Activated CD4-positive, alpha-beta memory T cell treated with anti-CD3 and anti-CD28 coated beads, Interleukin-2, amount 10 ng/mL, durations not matched to agents 7 days and 5 days (primary cell): ENCODE measurements at regions not wholly inside any gene's neighbourhood (a gene's known extent, or its start where the extent isn't known, plus 50 kb on each side); places are given as distances from the start of the nearest gene placed in this dataset.

Experiments used
- CTCF ChIA-PET: fragments of 350-600 bp; sonication (Branson Sonifier 250); formaldehyde crosslinking; loops from one replicate; lab custom pipeline; 2021; ENCODE audit warnings: antibody characterized with exemption, inconsistent platforms; lab: Charles Lee
- POLR2A ChIA-PET: fragments of 350-600 bp; sonication (Branson Sonifier 250); formaldehyde crosslinking; loops from one replicate; lab custom pipeline; 2021; ENCODE audit warnings: antibody characterized with exemption; lab: Charles Lee
- DNase-seq: peaks from one replicate; pipeline ENCODE4 v3.0.0-alpha.2; 2020
- H3K27ac Mint-ChIP-seq: one replicate; pipeline ENCODE4 v1.8.0; 2021; ENCODE audit warnings: mild to moderate bottlenecking, mixed read lengths
- H3K27me3 Mint-ChIP-seq: one replicate; pipeline ENCODE4 v1.8.0; 2021; ENCODE audit warnings: mixed read lengths
- H3K36me3 Mint-ChIP-seq: one replicate; pipeline ENCODE4 v1.8.0; 2021; ENCODE audit warnings: low read depth, mixed read lengths
- H3K4me1 Mint-ChIP-seq: one replicate; pipeline ENCODE4 v1.8.0; 2021; ENCODE audit warnings: mixed read lengths
- H3K4me3 Mint-ChIP-seq: one replicate; pipeline ENCODE4 v1.8.0; 2021; ENCODE audit warnings: mild to moderate bottlenecking, mixed read lengths
- H3K9me3 Mint-ChIP-seq: one replicate; pipeline ENCODE4 v1.8.0; 2021; ENCODE audit warnings: mixed read lengths

- POLR2A ChIA-PET = no interaction called here
- Mint-ChIP-seq H3K4me1 (no peaks in the 10 kb centered on the region), H3K36me3 (no peaks in the 10 kb centered on the region), H3K4me3 (no peak overlapping the region), H3K27ac (no peak overlapping the region), H3K9me3 (peaks cover 15% of the 10 kb centered on the region), H3K27me3 (no peaks in the 10 kb centered on the region)
- DNase-seq = no peak
- CTCF ChIA-PET = no interaction called here
Observed at GRCh38 chr3:80159990-80160506, 392.2 kb upstream of the ROBO1 start.

DNA sequence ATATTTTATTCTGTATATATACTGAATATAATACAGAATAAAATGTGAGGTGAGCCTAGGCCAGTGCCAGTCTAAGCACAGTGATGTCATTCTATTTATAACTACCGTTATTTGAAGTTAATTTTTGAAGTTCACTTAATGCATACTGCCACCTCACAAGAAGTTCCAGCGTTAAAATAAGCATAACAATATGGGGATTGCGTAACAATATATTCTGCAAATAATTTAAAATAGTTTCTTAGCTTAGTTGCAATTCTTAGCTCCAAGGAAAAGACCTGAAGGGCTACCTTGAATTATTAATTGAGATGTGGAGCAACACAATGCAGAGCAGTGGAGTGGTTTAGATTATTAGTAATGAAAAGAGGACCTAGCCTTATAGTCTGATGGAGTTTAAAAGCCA is 390.5 kb upstream of the ROBO1 start:
- CTCF ChIA-PET = no interaction called here
- Mint-ChIP-seq H3K9me3 (peaks cover 15% of the 10 kb centered on the region), H3K4me3 (no peak overlapping the region), H3K27ac (no peak overlapping the region), H3K4me1 (no peaks in the 10 kb centered on the region), H3K36me3 (no peaks in the 10 kb centered on the region), H3K27me3 (no peaks in the 10 kb centered on the region)
- DNase-seq = no peak
- POLR2A ChIA-PET = interaction anchor here (0.6 kb wide), 1 partner anchor 33 kb away, joined by 3 read pairs; no protein-coding TSS in a partner anchor

- ChIA-PET CTCF (no interaction called here), POLR2A (no interaction called here)
- no peak for DNase-seq
- Mint-ChIP-seq H3K4me1 (no peaks in the 10 kb centered on the region), H3K27ac (no peak overlapping the region), H3K4me3 (no peak overlapping the region), H3K36me3 (no peaks in the 10 kb centered on the region), H3K9me3 (peaks cover 15% of the 10 kb centered on the region), H3K27me3 (no peaks in the 10 kb centered on the region)
Observed at GRCh38 chr3:80157546-80157945, 389.7 kb upstream of the ROBO1 start.

DNA sequence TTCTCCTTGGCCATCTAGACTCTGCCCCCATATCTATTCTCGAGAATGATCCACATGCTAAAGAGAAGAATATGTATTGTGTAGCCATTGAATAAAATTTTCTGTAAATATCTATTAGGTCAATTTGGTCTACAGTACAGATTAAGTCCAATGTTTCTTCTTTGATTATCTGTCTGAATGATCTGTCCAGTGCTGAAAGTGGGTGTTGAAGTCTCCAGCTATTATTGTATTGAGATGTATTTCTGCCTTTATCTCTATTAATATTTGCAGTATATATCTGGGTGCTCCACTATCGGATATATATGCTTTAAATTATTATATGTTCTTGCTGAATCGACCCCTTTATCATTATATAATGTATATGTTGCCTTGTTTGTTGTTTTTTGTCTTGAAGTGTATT is 384.9 kb upstream of the ROBO1 start:
- H3K27me3 Mint-ChIP-seq = no peaks in the 10 kb centered on the region
- no peak for DNase-seq
- H3K4me3 Mint-ChIP-seq = no peak overlapping the region
- H3K27ac Mint-ChIP-seq = no peak overlapping the region
- H3K36me3 Mint-ChIP-seq = no peaks in the 10 kb centered on the region
- H3K4me1 Mint-ChIP-seq = no peaks in the 10 kb centered on the region
- peaks cover 21% of the 10 kb centered on the region for H3K9me3 Mint-ChIP-seq
- POLR2A ChIA-PET = no interaction called here
- CTCF ChIA-PET = no interaction called here

DNA sequence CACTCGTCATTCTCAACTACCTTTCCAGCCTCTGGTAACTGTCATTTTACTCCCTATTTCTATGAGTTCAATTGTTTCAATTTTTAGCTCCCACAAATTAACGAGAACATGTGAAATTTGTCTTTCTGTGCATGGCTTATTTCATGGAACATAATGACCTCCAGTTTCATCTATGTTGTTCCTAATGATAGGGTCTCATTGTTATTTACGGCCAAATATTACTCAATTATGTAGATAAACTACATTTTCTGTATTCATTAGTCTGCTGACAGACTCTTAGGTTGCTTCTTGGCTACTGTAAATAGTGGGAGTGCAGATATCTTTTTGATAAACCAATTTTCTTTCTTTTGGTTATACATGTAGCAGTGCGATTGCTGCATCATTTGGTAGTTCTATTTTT is 374.9 kb upstream of the ROBO1 start:
- Mint-ChIP-seq H3K27ac (no peak overlapping the region), H3K9me3 (peaks cover 12% of the 10 kb centered on the region), H3K36me3 (no peaks in the 10 kb centered on the region), H3K4me3 (no peak overlapping the region), H3K27me3 (no peaks in the 10 kb centered on the region), H3K4me1 (no peaks in the 10 kb centered on the region)
- CTCF ChIA-PET = no interaction called here
- POLR2A ChIA-PET = no interaction called here
- no peak for DNase-seq

DNA sequence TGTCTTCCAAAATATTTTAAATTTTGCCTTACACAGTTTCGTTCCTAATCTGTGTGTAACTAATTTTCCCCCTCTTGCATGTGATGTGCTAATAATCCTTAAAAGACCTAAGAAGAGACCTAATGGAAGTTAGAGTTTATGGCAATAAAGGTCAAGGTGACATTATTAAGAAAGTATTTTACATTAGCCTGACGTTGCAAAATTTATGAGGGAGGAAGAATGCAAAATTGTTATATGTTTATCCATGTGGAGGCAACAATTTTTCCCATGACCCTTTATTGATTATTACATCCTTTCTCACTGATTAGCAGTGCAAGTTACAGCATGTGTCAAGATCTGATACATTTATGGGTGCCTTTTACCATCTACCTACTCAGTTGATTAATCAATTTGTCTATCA is 373.8 kb upstream of the ROBO1 start:
- Mint-ChIP-seq H3K36me3 (no peaks in the 10 kb centered on the region), H3K27me3 (no peaks in the 10 kb centered on the region), H3K4me1 (no peaks in the 10 kb centered on the region), H3K9me3 (peaks cover 17% of the 10 kb centered on the region), H3K27ac (no peak overlapping the region), H3K4me3 (no peak overlapping the region)
- ChIA-PET POLR2A (no interaction called here), CTCF (no interaction called here)
- DNase-seq = no peak

DNA sequence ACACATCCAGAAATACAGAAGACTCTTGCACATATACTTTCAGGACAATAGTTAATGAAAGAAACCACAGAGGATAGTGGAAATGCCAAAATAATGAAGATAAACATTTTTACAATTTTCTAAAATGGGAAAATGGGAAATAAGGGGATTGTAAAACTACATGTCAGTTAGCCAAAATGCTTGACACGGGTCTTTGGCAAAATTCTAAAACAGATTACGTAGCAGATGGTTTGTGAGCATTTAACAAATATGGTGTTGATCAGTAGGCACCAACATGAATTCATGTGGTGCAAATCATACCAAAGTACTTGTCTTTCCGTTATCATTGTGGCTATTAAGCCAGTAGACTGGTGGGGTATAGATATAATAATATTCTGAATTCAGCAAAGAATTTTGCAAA is 348.5 kb upstream of the ROBO1 start:
- no peak for DNase-seq
- peaks cover 15% of the 10 kb centered on the region for H3K9me3 Mint-ChIP-seq
- no peaks in the 10 kb centered on the region for H3K36me3 Mint-ChIP-seq
- no peak overlapping the region for H3K27ac Mint-ChIP-seq
- H3K4me3 Mint-ChIP-seq = no peak overlapping the region
- H3K4me1 Mint-ChIP-seq = no peaks in the 10 kb centered on the region
- ChIA-PET CTCF (no interaction called here), POLR2A (no interaction called here)
- no peaks in the 10 kb centered on the region for H3K27me3 Mint-ChIP-seq

GRCh38 chr3:80114694-80115093 is 346.9 kb upstream of the ROBO1 start:
- Mint-ChIP-seq H3K36me3 (no peaks in the 10 kb centered on the region), H3K4me1 (no peaks in the 10 kb centered on the region), H3K27ac (no peak overlapping the region), H3K4me3 (no peak overlapping the region), H3K27me3 (no peaks in the 10 kb centered on the region), H3K9me3 (peaks cover 10% of the 10 kb centered on the region)
- no peak for DNase-seq
- POLR2A ChIA-PET = no interaction called here
- CTCF ChIA-PET = no interaction called here

- H3K9me3 Mint-ChIP-seq = peaks cover 7% of the 10 kb centered on the region
- H3K4me1 Mint-ChIP-seq = no peaks in the 10 kb centered on the region
- CTCF ChIA-PET = no interaction called here
- POLR2A ChIA-PET = no interaction called here
- no peak overlapping the region for H3K4me3 Mint-ChIP-seq
- no peak overlapping the region for H3K27ac Mint-ChIP-seq
- no peak for DNase-seq
- no peaks in the 10 kb centered on the region for H3K27me3 Mint-ChIP-seq
- H3K36me3 Mint-ChIP-seq = no peaks in the 10 kb centered on the region
Observed at GRCh38 chr3:80113331-80113730, 345.5 kb upstream of the ROBO1 start.

- ChIA-PET CTCF (no interaction called here), POLR2A (no interaction called here)
- H3K9me3 Mint-ChIP-seq = peaks cover 2% of the 10 kb centered on the region
- H3K4me3 Mint-ChIP-seq = no peak overlapping the region
- H3K4me1 Mint-ChIP-seq = no peaks in the 10 kb centered on the region
- no peaks in the 10 kb centered on the region for H3K36me3 Mint-ChIP-seq
- no peak overlapping the region for H3K27ac Mint-ChIP-seq
- DNase-seq = no peak
- no peaks in the 10 kb centered on the region for H3K27me3 Mint-ChIP-seq
Observed at GRCh38 chr3:80099559-80100066, 331.8 kb upstream of the ROBO1 start.

DNA sequence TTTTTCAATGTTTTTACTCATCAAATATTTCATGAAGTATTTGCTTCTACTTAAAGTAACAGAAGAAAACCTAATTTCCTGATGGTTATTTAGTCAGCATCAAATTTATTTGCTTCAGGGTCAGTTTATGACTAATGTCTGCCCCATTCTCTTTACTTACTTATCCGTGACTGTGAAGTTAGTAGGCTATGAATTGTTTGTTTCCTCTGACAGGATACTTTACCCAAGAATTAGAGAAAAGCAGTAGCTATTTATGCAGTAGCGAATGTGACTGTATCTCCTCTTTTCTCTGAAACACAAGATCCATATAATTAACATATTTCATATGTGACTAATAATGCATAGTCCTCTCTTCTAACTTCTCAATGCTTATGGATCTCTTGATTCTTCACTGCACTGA is 329.9 kb upstream of the ROBO1 start:
- Mint-ChIP-seq H3K36me3 (no peaks in the 10 kb centered on the region), H3K4me1 (no peaks in the 10 kb centered on the region), H3K27me3 (no peaks in the 10 kb centered on the region), H3K9me3 (peaks cover 4% of the 10 kb centered on the region), H3K4me3 (no peak overlapping the region), H3K27ac (no peak overlapping the region)
- CTCF ChIA-PET = interaction anchor here (0.6 kb wide), 1 partner anchor 20 kb away, joined by 3 read pairs; no protein-coding TSS in a partner anchor
- DNase-seq = no peak
- POLR2A ChIA-PET = no interaction called here

- ChIA-PET POLR2A (no interaction called here), CTCF (interaction anchor here (0.6 kb wide), 1 partner anchor 21 kb away, joined by 3 read pairs; no protein-coding TSS in a partner anchor)
- H3K27me3 Mint-ChIP-seq = no peaks in the 10 kb centered on the region
- peaks cover 4% of the 10 kb centered on the region for H3K9me3 Mint-ChIP-seq
- no peak overlapping the region for H3K27ac Mint-ChIP-seq
- DNase-seq = no peak
- no peak overlapping the region for H3K4me3 Mint-ChIP-seq
- no peaks in the 10 kb centered on the region for H3K36me3 Mint-ChIP-seq
- H3K4me1 Mint-ChIP-seq = no peaks in the 10 kb centered on the region
Observed at GRCh38 chr3:80096909-80097308, 329.1 kb upstream of the ROBO1 start.

DNA sequence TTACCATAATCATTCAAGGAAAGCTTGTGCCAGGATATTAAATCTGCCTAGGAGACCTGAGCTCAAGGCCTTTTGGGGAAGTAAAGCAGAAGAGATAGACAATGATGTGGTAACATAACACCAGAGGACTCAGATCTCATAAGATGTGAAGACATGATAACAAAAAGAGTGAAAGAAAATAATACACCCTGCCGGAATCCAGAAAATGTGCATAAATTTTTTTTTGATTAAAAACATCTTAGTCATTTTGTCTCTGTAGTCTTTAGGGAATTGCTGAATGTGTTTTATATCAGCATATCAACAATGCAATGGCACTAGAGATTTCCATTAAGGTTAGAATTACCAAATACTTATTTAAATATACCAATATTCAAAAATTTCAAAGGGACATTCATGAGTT is 326.8 kb upstream of the ROBO1 start:
- Mint-ChIP-seq H3K27ac (no peak overlapping the region), H3K36me3 (no peaks in the 10 kb centered on the region), H3K4me1 (no peaks in the 10 kb centered on the region), H3K4me3 (no peak overlapping the region), H3K9me3 (peaks cover 2% of the 10 kb centered on the region), H3K27me3 (no peaks in the 10 kb centered on the region)
- CTCF ChIA-PET = no interaction called here
- DNase-seq = no peak
- POLR2A ChIA-PET = no interaction called here

GRCh38 chr3:80087767-80088166 is 320.0 kb upstream of the ROBO1 start:
- no peak overlapping the region for H3K4me3 Mint-ChIP-seq
- POLR2A ChIA-PET = no interaction called here
- no peak for DNase-seq
- no peaks in the 10 kb centered on the region for H3K36me3 Mint-ChIP-seq
- CTCF ChIA-PET = no interaction called here
- no peaks in the 10 kb centered on the region for H3K27me3 Mint-ChIP-seq
- peaks cover 3% of the 10 kb centered on the region for H3K9me3 Mint-ChIP-seq
- H3K4me1 Mint-ChIP-seq = no peaks in the 10 kb centered on the region
- H3K27ac Mint-ChIP-seq = no peak overlapping the region
